Psoas muscle (tissue), 7 donors: ENCODE measurements at regions not wholly inside any gene's neighbourhood (a gene's known extent, or its start where the extent isn't known, plus 50 kb on each side); places are given as distances from the start of the nearest gene placed in this dataset.

ENCODE experiments used
- ATAC-seq, 4 donors: fragments of 200-7000 bp; cut with Tn5 transposase; one replicate each; pipeline ENCODE4 v1.9.1; 2020; ENCODE audit warnings: moderate library complexity in 3 of 4, mild to moderate bottlenecking in 2 of 4
- DNase-seq, 2 donors: peaks; one replicate each; pipeline ENCODE4 v3.0.0-alpha.2; 2020
- H3K27ac ChIP-seq: fragments of 200-600 bp; one replicate; pipeline ENCODE4 v1.8.0; 2022
- H3K27me3 ChIP-seq, 3 donors: fragments of 200-600 bp in 1 of 3; one replicate each; pipeline versions ENCODE4 v1.6.1 to v1.8.0; 2013 to 2022; ENCODE audit warnings: low read length in 2 of 3, mild to moderate bottlenecking in 2 of 3, moderate library complexity in 1 of 3; ENCODE audit not compliant: insufficient read depth in 3 of 3
- H3K36me3 ChIP-seq, 2 donors: fragments of 200-600 bp in 1 of 2; one replicate each; pipeline versions ENCODE4 v1.6.1 to v1.8.0; 2013 to 2022; ENCODE audit warnings: low read depth in 1 of 2, mild to moderate bottlenecking in 1 of 2, moderate library complexity in 1 of 2; ENCODE audit not compliant: insufficient read depth in 1 of 2
- H3K4me1 ChIP-seq: fragments of 200-600 bp; one replicate; pipeline ENCODE4 v1.8.0; 2022
- H3K4me3 ChIP-seq: fragments of 200-600 bp; one replicate; pipeline ENCODE4 v1.8.0; 2022; ENCODE audit warnings: mild to moderate bottlenecking
- H3K9me3 ChIP-seq: fragments of 200-600 bp; one replicate; pipeline ENCODE4 v1.8.0; 2022
- WGBS, 3 donors: extraction: QIAGEN DNeasy Blood & Tissue Kit; methylation state at CpG; one replicate each; pipeline versions ENCODE4 v1.1.6 to v1.1.7; 2013; 5-methylcytosine and 5-hydroxymethylcytosine counted together
- intact Hi-C, 2 donors: fragments of 100-400 bp; cut with DNase I; formaldehyde crosslinking; loops; one replicate each; pipeline versions ENCODE4 v1.11.0 to v1.14.2; 2022
- TF ChIP-seq, protein P1 (sequence below): fragments of 200-600 bp; IDR thresholded peaks from one replicate; pipeline ENCODE4 v1.8.0; 2022; ENCODE audit warnings: antibody characterized with exemption
- donor health status: healthy with polysubstance abuse.
- donor health status: DM: no; HTN: no; CAD: no; lungs with moderate emphysema.
- donor health status: Bipolar disorder and iron deficiency.
- donor health status: healthy.
- donor health status: DM: yes; HTN: yes; CAD: no.
- donor health status: DM: no; HTN: no; CAD: no.
- donor health status: DM: yes; HTN: yes; CAD: no.

GRCh38 chr1:194517567-194517966 is 1331.2 kb upstream of the B3GALT2 start:
- intact Hi-C loops, result no loop called here
- 50 to 58% (median 56%) methylated on average over 3 of the region's 3 CpGs for WGBS, 3 donors
- ATAC-seq, result no peak

GRCh38 chr1:194515916-194516315 is 1329.5 kb upstream of the B3GALT2 start:
- TF ChIP-seq, protein P1, sequence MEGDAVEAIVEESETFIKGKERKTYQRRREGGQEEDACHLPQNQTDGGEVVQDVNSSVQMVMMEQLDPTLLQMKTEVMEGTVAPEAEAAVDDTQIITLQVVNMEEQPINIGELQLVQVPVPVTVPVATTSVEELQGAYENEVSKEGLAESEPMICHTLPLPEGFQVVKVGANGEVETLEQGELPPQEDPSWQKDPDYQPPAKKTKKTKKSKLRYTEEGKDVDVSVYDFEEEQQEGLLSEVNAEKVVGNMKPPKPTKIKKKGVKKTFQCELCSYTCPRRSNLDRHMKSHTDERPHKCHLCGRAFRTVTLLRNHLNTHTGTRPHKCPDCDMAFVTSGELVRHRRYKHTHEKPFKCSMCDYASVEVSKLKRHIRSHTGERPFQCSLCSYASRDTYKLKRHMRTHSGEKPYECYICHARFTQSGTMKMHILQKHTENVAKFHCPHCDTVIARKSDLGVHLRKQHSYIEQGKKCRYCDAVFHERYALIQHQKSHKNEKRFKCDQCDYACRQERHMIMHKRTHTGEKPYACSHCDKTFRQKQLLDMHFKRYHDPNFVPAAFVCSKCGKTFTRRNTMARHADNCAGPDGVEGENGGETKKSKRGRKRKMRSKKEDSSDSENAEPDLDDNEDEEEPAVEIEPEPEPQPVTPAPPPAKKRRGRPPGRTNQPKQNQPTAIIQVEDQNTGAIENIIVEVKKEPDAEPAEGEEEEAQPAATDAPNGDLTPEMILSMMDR, result no peak
- H3K4me3 ChIP-seq, result no peak overlapping the region
- intact Hi-C loops, result no loop called here
- no peaks in the 10 kb centered on the region for H3K9me3 ChIP-seq
- H3K27me3 ChIP-seq, result no peaks in the 10 kb centered on the region
- H3K4me1 ChIP-seq, result no peaks in the 10 kb centered on the region
- no peak overlapping the region for H3K27ac ChIP-seq
- ATAC-seq (no peak), DNase-seq (no peak)
- WGBS, 3 donors, result 72 to 86% (median 78%) methylated on average over 4 of the region's 4 CpGs
- no peaks in the 10 kb centered on the region for H3K36me3 ChIP-seq

More at GRCh38 chr1:194517567-194517966, 1331.2 kb upstream of the B3GALT2 start:
- no peak for DNase-seq
- H3K27ac ChIP-seq, result no peak overlapping the region
- no peaks in the 10 kb centered on the region for H3K9me3 ChIP-seq
- no peak overlapping the region for H3K4me3 ChIP-seq
- H3K4me1 ChIP-seq, result no peaks in the 10 kb centered on the region
- H3K36me3 ChIP-seq, result no peaks in the 10 kb centered on the region
- no peaks in the 10 kb centered on the region for H3K27me3 ChIP-seq
- TF ChIP-seq, protein P1, result no peak

DNA sequence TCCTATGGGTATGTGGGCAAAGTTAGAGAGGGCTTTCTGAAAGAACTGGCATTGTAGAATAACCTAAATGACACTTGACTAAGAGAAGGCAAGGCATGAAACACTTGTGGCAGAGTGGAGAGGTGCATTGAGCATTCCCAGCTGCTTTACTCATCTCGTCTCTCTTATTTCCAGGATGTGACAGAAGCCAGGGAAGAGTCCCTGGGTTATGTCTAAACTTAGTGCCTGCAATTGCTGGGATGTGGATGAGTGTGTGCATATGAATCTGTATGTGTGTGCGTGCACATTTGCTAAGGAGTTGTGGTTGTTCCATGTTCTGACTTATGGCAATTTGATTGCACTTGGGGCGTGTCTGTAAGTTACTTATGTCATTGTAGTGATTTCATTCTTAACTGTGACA is 1326.5 kb upstream of the B3GALT2 start:
- DNase-seq (no peak), ATAC-seq (peak in 2 of 4 donors; percentile 51 to 89)
- H3K27me3 ChIP-seq, result no peaks in the 10 kb centered on the region
- H3K4me1 ChIP-seq, result no peaks in the 10 kb centered on the region
- no peaks in the 10 kb centered on the region for H3K36me3 ChIP-seq
- 54 to 70% (median 64%) methylated on average over 3 of the region's 3 CpGs for WGBS, 3 donors
- intact Hi-C loops, result no loop called here
- H3K9me3 ChIP-seq, result peaks cover 4% of the 10 kb centered on the region
- no peak overlapping the region for H3K27ac ChIP-seq
- TF ChIP-seq, protein P1, result no peak
- H3K4me3 ChIP-seq, result no peak overlapping the region

DNA sequence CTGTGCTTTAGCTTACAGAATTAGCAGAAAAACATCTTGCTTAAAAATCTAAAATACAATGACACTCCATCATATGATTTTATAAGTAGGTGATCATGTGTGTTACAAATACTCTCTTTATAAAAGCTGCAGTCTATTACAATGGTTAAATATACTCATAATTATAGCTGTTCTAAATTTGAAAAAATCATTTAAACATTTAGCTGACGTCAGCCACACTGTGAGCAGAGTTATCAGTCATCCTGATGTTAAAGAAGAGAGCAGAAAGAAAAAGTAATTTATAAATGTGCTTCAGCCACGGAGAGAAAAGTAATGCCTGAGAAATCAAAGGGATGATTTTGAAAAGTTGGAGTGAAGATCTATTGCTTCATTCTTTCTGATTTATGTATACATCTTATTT is 1325.9 kb upstream of the B3GALT2 start:
- Histone ChIP-seq H3K27me3 (no peaks in the 10 kb centered on the region), H3K27ac (no peak overlapping the region), H3K36me3 (no peaks in the 10 kb centered on the region), H3K4me1 (no peaks in the 10 kb centered on the region), H3K4me3 (no peak overlapping the region), H3K9me3 (peaks cover 4% of the 10 kb centered on the region)
- DNase-seq (no peak), ATAC-seq (no peak)
- TF ChIP-seq, protein P1, result no peak
- WGBS, 3 donors, result 51 to 58% (median 55%) methylated on average over 2 of the region's 2 CpGs
- intact Hi-C loops, result no loop called here

- no peak overlapping the region for H3K4me3 ChIP-seq
- H3K27ac ChIP-seq, result no peak overlapping the region
- 92 to 99% (median 95%) methylated on average over 2 of the region's 2 CpGs for WGBS, 3 donors
- H3K36me3 ChIP-seq, result no peaks in the 10 kb centered on the region
- no peaks in the 10 kb centered on the region for H3K4me1 ChIP-seq
- no peak for ATAC-seq
- H3K9me3 ChIP-seq, result no peaks in the 10 kb centered on the region
- no peaks in the 10 kb centered on the region for H3K27me3 ChIP-seq
- intact Hi-C loops, result no loop called here
- TF ChIP-seq, protein P1, result no peak
- DNase-seq, result no peak
Measured at GRCh38 chr1:194503209-194503608, 1316.8 kb upstream of the B3GALT2 start.
